Eye (tissue), 1 donor: ENCODE measurements at regions not wholly inside any gene's neighbourhood (a gene's known extent, or its start where the extent isn't known, plus 50 kb on each side); places are given as distances from the start of the nearest gene placed in this dataset.

ENCODE experiments used
- DNase-seq: peaks from one replicate; pipeline ENCODE4 v3.0.0-alpha.2; 2015

DNA sequence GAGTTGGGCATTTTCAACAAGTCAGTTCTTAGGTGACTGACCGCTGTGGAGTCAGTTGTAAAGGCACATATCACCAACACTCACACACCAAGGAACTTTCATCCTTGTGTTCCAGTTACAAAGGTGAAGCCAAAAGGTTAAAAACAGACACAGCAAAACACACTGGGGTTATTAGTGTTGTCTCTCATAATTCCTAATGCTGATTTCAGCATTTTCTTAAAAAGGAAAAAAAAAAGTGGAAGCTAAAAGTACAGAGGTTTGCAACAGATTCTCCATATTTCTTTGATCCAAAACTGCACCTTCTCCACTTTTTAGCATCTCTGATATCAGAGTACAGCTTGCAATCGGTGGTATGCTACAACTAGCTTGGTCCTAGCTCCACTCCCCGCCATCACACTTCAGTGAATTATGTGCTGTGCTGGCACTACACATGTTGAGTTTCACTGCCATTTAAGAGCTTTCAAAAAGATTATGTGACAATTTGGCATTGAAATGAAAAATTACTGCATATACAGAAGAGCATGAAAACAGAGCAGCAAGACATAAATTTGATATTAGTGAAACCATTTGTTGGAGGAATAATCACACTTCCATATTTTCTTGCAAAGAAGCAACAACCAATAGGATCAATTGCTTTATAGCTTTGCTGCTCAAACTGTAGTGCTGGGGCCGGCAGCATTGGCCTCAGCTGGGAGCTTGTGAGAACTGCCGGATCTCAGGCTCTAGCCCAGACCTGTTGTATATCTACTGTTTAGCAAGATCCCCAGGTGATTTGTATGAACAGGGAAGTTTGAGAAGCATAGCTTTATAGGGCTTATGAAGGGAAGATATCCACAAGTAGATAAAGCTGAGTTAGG is 62.3 kb upstream of the DAPL1 start:
- DNase-seq = no peak

DNA sequence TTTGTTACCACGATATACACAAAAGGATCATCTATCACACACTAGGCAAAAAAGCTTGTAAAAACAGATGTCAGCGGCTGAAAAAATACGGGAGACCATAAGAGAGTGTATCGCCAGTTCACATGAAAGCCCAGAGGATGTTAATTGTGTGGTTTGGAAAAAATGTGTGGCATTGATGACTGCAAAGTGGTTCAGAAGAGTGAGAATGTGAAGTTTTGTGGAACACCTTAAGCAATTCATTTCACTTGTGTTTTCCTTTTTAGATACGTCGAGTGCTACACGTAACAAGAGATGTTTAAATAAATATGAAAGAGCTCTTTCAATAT is 61.7 kb upstream of the DAPL1 start:
- no peak for DNase-seq

GRCh38 chr2:158734442-158734841 is 60.7 kb upstream of the DAPL1 start:
- DNase-seq = no peak

GRCh38 chr2:158735822-158736580 is 59.1 kb upstream of the DAPL1 start:
- DNase-seq = no peak

DNA sequence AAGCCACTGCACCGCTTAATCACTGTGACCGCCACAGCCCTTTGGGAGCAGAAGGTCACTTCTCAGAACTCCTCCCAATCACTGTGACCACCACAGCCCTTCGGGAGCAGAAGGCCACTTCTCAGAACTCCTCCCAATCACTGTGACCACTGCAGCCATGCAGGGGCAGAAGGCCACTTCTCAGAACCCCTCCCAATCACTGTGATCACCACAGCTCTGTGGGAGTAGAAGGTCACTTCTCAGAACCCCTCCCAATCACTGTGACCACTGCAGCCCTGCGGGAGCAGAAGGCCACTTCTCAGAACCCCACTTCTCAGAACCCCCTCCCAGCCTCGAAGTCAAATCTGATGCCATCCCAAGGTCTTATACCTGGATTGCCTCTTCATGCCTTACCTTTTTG is 56.8 kb upstream of the DAPL1 start:
- no peak for DNase-seq

GRCh38 chr2:158740127-158740526 is 55.0 kb upstream of the DAPL1 start:
- no peak for DNase-seq

GRCh38 chr2:158740621-158741020 is 54.5 kb upstream of the DAPL1 start:
- no peak for DNase-seq

- no peak for DNase-seq
Measured at GRCh38 chr2:158741625-158742024, 53.5 kb upstream of the DAPL1 start.

DNA sequence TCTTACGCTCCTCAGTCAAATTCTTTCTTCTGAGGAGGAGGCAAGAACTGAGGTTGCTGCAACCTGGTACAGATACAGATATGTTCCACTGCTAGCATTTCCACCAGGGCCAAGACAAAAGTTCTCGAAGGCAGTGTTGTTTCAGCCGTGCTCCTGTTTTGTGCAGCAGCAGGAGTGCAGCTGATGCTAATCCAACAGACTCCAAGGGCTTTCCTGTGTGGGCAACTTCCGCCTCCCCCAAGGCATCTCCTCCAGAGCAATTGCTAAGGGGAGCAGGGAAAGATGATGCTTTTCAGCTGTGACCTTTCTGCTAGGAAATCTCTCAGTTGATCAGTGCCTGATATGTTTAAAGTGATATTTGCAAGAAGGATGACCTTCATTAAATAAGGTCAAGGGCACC is 52.6 kb upstream of the DAPL1 start:
- no peak for DNase-seq

- no peak for DNase-seq
Measured at GRCh38 chr2:158743466-158743865, 51.7 kb upstream of the DAPL1 start.

DNA sequence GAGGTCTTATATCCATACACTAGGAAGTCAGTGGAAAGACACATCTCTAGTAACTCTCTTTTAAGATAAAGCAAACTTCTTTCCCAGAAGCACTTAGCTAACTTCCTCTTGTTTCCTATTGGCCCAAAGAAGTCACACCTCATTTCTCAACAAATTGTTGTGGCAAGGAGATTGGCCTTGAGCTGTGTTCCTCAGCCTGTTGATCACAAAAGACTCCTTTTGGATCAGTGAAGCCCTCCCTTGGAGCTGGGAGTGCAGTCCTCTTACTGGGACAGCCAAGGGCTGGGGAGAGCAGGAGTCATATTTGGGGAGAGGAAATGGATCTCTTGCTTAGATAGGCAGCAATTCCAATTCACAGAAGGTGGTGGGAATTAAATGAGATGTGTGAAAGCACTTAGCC is 51.2 kb upstream of the DAPL1 start:
- DNase-seq = no peak

- DNase-seq = peak; percentile 93
Measured at GRCh38 chr2:158745067-158745865, 49.9 kb upstream of the DAPL1 start.
